AG04450 (cell line): ENCODE measurements at regions not wholly inside any gene's neighbourhood (a gene's known extent, or its start where the extent isn't known, plus 50 kb on each side); places are given as distances from the start of the nearest gene placed in this dataset.
"Not testable (repeated sequence)": the region's sequence is repeated elsewhere in the genome, so short reads cannot be mapped to it uniquely, and the experiment has no call there.

Experiments used
- CTCF ChIA-PET: fragments of 300-600, 350-600 bp; formaldehyde crosslinking; extraction: SDS; loops from one replicate; lab custom pipeline; 2022; ENCODE audit warnings: antibody characterized with exemption, inconsistent platforms; lab: Charles Lee
- POLR2A ChIA-PET: fragments of 350-600 bp; formaldehyde crosslinking; extraction: SDS; loops from one replicate; lab custom pipeline; 2021; ENCODE audit warnings: antibody characterized with exemption, inconsistent platforms; lab: Yijun Ruan, JAX
- DNase-seq: peaks from one replicate; pipeline ENCODE4 v3.0.0-alpha.2; 2011; ENCODE audit warnings: low read depth, low spot score
- H3K27ac ChIP-seq: one replicate; pipeline ENCODE4 v1.5.1; 2012; ENCODE audit warnings: low read depth, low read length, control low read depth
- H3K27me3 ChIP-seq: one replicate; pipeline ENCODE4 v1.6.0; 2012; ENCODE audit warnings: low read length; ENCODE audit not compliant: control insufficient read depth, insufficient read depth
- H3K4me3 ChIP-seq: 2 replicates; pipeline ENCODE4 v1.5.1; 2011; ENCODE audit warnings: mild to moderate bottlenecking, low read depth, low read length, control low read depth
- H3K9me3 ChIP-seq: 2 replicates; pipeline ENCODE4 v1.5.1; 2012; ENCODE audit warnings: low read length; ENCODE audit not compliant: control insufficient read depth, insufficient read depth
- CTCF ChIP-seq: IDR thresholded peaks from 2 replicates; pipeline ENCODE4 v1.5.1; 2011; ENCODE audit warnings: low read depth, low read length, control low read depth, inconsistent platforms

DNA sequence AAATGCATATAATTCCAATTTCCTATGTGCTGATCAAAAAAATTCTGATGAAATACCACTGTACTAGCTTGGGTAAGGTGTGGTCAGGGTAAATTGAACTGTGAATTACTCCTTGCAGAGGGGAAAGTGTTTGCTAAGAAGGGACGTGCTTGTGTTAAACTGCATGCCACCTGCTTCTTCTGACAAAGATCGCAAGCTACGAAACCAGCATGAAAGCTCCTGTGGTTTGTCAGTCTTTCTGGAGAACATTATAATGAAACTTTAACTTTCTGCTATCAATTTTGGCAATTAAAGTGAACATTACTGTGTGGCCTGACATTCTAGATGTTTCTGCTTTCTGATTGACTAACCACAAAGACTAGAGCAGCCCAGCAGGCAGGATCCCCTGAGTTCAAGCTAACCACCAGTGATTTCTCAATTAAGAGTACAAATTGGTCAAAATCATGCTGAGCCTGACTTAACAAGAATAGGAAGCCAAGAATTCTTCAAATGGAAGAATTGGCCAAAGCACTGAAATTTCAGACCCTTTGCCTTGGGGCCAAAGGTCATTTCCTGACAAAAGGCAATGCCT is 239.0 kb downstream of the SLITRK2 start:
- no peak for DNase-seq
- ChIA-PET POLR2A (no interaction called here), CTCF (no interaction called here)
- no peak for TF ChIP-seq CTCF
- no peaks in the 10 kb centered on the region for H3K27me3 ChIP-seq
- no peaks in the 10 kb centered on the region for H3K9me3 ChIP-seq
- H3K4me3 ChIP-seq, result no peak overlapping the region
- no peak overlapping the region for H3K27ac ChIP-seq

GRCh38 chrX:146064156-146064555 is 246.5 kb downstream of the SLITRK2 start:
- Histone ChIP-seq H3K4me3 (no peak overlapping the region), H3K27ac (no peak overlapping the region), H3K9me3 (0 out of 2 replicates have a peak, but pooled peaks cover 3% of the 10 kb centered on the region), H3K27me3 (no peaks in the 10 kb centered on the region)
- DNase-seq, result no peak
- ChIA-PET POLR2A (no interaction called here), CTCF (no interaction called here)
- TF ChIP-seq CTCF, result no peak

DNA sequence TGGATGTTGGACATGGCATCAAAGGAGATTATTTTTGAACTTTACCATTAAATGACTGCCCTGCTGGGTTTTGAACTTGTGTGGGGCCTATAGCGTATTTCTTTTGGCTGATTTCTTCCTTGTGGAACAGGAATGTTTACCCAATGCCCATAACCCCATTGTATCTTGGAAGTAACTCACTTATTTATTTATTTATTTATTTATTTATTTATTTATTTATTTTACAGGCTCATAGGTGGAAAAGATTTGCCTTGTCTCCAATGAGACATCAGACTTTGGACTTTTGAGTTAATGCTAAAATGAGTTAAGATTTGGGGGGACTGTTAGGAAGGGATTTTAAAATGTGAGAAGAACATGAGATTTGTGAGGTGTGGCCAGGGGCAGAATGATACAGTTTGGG is 273.1 kb downstream of the SLITRK2 start:
- H3K27ac ChIP-seq, result no peak overlapping the region
- H3K9me3 ChIP-seq, result no peaks in the 10 kb centered on the region
- POLR2A ChIA-PET, result no interaction called here
- CTCF ChIA-PET, result no interaction called here
- TF ChIP-seq CTCF, result no peak
- H3K4me3 ChIP-seq, result no peak overlapping the region
- no peak for DNase-seq
- no peaks in the 10 kb centered on the region for H3K27me3 ChIP-seq

DNA sequence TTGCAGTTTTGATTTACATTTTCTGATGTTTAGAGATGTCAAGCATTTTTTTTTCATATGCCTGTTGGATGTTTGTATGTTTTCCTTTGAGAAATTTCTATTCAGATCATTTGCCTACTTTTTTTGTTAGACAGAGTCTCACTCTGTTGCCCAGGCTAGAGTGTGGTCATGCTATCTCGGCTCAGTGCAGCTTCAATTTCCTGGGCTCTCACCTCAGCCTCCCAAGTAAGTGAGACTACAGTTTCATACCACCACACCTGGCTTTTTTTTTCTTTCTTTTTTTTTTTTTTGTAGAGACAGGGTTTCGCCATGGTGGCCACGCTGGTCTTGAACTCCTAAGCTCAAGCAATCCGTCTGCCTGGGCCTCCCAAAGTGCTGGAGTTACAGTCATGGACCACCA is 291.7 kb downstream of the SLITRK2 start:
- POLR2A ChIA-PET, result no interaction called here
- H3K4me3 ChIP-seq, result no peak overlapping the region
- peaks cover 7% of the 10 kb centered on the region for H3K9me3 ChIP-seq
- no peak overlapping the region for H3K27ac ChIP-seq
- CTCF ChIA-PET, result no interaction called here
- TF ChIP-seq CTCF, result no peak
- DNase-seq, result no peak
- H3K27me3 ChIP-seq, result no peaks in the 10 kb centered on the region

GRCh38 chrX:146119074-146119473 is 301.4 kb downstream of the SLITRK2 start:
- POLR2A ChIA-PET, H3K27me3 ChIP-seq, H3K4me3 ChIP-seq, CTCF ChIA-PET, H3K9me3 ChIP-seq, H3K27ac ChIP-seq, DNase-seq: not testable (repeated sequence)

- Histone ChIP-seq H3K4me3 (no peak overlapping the region), H3K27me3 (no peaks in the 10 kb centered on the region), H3K9me3 (no peaks in the 10 kb centered on the region; the same call in 1 of the 2 replicates), H3K27ac (no peak overlapping the region)
- TF ChIP-seq CTCF, result no peak
- DNase-seq, result no peak
- ChIA-PET POLR2A (no interaction called here), CTCF (no interaction called here)
Measured at GRCh38 chrX:146127617-146128016, 310.0 kb downstream of the SLITRK2 start.
